ENCODE measurements at regions not wholly inside any gene's neighbourhood (a gene's known extent, or its start where the extent isn't known, plus 50 kb on each side); places are given as distances from the start of the nearest gene placed in this dataset.

DNA sequence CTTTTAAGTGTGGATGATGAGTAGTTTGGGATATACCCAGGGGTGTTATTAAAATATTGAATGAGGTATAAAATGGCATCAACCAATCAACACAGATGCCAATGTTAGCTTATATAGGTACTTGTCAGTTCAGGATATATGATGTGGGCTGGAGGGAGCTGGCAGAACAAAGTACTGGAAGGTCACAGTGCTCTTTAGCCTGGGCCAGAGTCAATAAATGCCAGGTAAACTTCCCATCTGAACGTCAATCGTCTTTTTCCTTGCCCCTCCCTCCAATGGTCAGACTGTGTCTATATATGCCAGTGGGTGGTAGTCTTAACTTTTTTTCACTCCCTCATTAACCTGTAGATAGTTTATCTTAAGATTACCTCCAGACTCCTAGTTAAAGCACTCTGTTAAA lies 140.8 kb upstream of the RBMS1 start:
- no peak for DNase-seq

DNA sequence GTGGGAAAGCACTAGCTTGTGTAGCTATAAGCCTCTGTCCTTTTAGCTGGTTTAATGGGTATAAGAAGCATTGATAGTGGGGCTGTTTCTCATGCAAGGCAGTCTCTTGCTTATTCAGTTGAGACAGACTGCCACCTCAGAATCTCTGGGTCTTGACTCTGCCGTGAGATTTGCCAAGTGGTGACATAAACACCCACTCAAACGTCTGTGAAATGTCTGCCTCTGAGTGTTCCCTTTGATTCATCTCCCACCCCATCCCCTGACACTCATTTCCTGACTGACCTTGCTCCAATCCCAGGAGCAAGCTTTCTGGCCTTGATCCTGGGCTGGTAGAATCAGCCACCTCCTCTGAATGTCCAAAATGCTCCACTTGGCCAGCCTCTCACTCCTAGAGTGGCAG lies 141.9 kb upstream of the RBMS1 start:
- DNase-seq: no peak

DNA sequence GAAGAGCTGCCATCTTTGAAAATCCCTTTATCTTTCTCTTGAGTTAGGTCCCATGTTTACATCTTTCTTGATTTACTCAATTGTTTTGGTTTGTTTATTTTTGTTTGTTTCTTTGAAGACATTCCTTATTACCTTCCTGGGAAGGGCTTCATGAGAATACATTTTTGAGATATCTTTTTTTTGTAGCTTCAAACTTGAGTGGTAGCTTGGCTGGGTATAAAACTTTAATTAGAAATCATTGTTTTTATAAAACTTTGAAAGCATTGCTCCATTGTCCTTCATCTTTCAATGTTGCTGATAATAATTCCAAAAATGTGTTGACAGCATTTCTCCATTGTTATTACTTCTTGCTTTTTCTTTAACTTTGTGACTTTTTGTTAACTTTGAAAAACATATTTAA lies 145.9 kb upstream of the RBMS1 start:
- no peak for DNase-seq

DNA sequence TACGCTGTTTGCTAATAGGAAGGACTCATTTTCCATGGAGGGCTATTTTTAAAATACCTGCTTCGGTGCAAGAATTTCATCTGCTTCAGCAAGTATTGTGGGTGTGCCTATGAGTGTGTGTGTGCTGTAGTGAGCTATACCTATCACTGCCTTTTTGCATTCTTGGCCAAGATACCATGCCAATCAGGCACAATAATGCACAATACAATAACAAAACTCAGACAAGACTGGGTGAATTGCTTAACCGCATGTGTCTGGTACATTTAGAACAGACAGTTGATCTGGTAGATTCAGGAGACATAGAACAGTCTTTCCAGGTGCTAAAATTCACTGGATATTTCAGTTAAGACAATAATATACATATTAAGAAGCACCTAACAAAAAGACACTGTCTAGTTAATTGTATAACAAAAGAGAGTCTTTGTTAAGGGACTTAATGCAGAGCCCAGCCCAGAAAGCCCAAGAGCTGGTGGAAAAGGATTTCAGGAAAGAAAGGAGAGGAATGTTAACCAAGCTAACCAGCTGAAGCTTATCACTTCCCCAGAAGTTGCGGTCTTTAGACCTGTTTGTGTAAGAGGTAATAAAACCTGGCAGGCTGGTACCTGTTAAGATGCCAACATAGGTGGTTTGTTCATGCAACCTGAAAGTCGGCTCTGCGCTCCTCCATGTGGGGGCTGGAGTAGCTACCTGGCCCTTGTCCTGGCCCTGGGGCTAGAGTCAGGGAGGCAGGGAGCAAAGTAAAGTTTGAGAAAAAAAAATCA lies 153.3 kb upstream of the RBMS1 start:
- DNase-seq: no peak

DNA sequence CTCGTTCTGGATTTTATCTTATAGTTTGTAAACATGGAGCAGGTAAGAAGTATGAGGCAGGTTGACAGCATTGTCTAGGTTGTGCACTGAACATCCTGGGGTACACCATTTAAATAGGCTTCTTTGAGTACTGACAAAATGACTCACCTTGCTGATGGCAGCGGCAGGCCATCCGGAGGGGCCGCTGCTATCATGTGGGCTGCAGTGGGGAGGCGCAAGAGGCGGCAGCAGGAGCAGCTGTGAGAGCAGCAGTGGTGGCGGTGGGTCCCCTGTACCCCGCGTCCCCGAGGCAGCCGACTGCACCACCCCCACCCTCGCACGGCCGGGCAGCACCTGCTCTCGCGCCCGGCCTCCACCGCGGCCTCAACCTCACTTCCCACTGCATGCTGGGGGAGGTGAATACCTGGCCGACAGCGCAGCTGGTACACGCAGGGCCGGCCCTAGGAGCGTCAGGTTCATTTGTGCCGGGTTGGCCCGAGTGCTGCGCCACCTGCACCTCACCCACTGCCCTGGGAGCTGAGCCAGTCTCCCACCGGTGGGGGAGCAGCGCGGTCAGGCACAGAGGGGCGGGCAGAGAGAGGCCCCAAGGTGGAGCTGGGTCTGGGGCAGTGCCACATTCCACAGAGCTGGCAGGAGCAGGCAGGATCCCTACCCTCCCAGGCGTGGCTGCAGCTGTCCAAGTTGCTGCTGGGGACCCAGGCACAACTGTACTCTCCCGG lies 154.5 kb upstream of the RBMS1 start:
- no peak for DNase-seq

DNA sequence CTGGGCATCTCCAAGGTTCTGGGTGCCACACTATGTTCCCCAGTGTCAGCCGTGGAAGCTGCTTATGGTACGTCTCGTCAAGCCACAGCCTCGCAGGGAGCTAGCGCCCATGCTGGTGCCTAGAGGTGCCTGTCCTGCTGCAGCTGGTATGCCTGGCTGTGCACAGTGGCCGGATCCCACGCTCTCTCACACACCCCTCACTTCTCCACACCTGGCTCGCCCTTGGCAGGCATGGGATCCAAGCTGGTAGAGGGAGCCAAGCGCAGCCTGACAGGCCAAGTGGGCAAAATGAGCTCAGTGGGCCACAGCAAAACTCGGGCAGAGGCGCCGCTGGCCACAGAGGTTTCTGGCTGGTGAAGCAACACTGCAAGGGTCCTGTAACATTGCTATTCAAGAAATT lies 156.1 kb upstream of the RBMS1 start:
- no peak for DNase-seq

DNA sequence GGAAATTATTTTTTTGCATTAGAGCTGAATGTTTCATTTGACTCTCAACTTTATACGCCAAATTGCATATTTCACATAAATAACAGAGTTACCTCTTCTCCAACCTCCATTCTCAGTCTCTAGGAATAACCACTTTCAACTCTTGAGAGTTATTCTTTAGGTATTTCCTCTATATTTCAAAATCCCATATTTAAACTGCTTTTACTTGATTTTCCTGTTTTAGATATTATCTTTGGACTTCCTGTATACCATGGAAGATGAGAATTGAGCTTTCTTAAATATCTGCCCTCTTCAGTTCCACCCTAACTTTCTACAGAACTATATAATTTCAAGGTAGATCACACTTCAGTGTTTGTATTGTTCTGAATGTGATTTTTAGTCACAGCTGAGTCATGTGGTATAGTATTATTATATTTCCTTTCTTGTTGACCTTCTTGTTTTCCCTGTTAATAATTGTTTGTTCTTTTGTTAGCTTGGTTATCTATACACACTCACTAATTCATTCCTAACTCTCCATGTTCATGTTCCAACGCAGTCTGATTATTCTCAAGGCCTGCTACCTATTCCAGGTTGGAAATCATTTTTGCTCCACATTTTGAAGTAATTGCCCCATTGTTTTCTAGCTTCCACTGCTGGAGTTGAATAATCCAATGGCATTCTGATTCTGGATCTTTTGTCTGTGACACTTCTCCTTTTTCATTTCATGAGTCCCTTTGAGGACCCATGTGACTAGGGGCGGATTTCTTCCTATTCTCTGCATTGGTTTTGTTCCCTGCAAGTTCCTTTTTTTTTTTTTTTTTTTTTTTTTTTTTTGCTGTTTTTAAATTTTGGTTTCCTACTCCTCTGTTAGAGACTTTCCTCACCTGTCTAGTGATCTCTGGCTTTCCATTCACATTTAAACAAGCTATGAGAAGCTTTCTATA lies 156.8 kb upstream of the RBMS1 start:
- no peak for DNase-seq

DNA sequence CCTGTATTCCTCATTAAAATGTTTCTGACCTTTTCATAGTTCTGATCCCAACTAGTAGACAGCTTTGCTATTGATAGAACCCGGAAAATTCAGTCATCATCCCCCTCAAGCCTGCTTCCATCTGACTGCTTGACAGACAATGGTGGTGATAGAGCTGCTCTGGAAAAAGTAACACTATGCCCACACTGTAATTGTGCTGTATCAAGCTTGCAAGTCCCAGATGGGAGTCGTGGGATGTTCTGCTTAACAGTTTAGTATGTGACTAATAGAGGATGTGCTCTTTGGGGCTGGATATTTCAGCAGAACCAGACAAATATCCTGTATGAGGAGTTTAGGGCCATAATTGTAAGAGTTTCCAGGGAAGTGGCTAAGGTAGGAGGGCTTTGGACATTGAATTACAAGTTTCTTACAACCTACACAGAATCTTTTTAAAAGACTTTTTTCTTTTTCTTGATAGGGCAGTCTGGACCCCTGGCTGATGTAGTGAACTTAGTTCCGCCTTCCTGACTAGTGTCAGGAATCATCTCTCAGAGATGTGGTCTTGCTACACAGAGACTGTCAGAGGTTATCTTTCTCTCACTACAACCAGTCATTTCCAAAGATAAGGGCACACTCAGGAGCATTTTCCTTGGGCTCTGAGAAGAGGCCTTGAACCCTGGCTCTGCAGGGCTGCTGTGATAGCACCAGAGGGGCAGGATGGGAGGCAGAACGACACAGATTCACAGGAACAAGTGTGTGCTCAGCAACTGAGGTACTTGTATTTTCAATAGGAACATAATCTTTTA lies 158.0 kb upstream of the RBMS1 start:
- DNase-seq: no peak

DNA sequence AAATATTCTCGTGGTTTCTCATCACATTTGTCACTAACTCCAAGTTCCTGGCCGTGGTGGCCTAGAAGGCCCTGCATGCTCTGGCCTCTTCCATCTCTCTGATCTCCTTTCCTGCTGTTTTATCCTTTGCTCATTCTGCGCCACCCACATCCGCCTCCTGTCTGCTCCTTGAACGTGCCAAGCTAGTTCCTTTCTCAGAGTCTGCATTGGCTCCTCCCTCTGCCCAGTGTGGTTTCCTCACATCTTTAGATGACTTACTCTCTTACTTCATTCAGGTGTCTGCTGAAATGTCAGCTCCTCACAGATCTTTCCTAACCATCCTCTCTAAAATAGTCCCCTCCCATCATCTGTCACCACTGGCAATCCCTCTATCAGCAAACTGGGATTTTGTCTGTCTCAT lies 158.6 kb upstream of the RBMS1 start:
- peak; percentile 70 for DNase-seq

DNA sequence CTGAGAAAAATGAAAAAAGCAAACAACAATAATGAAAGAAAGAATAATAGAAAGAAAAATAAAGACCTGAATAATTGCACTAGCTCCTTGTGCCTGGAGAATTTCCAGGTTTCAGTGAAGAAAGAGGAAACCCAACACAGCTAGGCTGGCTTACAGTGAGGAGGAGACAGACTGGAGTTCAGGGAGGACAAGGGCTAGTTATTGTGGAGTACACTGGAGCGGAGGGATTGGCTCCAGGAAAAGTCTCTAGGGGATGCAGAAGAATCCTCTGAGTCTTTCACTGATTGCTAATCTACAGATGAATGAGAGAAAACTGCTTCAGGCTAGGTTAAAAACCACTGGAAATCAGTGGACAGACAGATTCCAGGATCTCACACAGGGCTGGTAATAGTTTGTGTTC lies 163.6 kb upstream of the RBMS1 start:
- DNase-seq: no peak

DNA sequence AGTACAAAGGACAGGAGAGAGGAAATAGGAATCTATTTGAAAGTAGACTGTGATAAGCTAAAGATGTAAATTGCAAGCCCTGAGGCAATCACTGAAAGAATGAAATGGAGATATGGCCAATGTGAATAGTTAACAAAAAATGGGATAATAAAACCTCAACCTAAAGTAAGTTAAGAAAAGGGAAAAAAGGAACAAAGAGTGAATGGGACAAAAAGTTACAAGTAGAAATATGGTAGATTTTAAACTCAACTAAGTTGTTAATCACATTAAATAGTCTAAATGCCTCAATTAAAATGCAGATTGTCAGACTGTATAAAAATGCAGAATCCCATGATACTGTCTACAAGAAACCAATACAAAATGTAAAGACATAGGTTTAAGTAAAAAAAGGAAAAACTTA lies 165.2 kb upstream of the RBMS1 start:
- no peak for DNase-seq

DNA sequence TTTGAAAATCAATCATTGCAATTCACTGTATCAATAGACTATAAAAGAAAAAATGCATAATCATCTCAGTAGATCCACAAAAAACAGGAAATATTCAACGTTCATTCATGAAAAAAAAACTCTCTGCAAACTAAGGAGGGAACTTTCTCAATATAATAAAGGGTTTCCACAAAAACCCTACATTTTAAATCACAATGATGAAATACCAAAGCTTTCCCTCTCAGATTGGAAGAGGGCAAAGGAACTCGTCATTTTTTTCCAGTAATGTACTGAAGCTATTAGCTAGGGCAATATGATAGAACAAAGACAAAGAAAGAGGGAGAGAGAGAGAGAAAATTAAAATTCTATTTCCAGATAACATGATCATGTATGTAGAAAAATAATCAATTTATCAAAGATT lies 167.1 kb upstream of the RBMS1 start:
- no peak for DNase-seq

DNA sequence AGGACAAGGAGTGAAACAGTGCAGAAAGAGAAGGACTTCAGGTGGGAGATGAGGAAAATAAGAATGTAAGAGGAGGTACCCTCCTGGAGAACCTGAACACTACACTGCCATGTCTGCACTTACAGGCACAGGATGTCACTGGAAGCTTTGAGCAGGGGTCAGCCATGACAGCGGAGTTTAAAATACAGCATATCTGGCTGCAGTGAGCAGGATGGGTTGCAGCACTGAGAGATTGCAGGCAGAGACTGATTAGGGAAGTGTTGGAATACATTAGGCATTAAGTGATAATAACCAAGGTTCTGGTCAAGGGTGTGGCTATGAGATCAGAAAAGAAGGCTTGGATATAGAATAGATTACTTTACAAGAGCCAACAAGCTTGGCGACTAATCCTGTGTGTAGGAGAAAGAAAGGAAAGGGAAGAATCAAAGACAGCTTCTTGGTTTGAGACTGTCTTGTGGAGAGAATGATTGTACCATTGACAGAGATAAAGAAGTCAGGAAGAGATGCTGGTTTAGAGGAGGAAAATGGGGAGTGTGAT lies 171.1 kb upstream of the RBMS1 start:
- no peak for DNase-seq

DNA sequence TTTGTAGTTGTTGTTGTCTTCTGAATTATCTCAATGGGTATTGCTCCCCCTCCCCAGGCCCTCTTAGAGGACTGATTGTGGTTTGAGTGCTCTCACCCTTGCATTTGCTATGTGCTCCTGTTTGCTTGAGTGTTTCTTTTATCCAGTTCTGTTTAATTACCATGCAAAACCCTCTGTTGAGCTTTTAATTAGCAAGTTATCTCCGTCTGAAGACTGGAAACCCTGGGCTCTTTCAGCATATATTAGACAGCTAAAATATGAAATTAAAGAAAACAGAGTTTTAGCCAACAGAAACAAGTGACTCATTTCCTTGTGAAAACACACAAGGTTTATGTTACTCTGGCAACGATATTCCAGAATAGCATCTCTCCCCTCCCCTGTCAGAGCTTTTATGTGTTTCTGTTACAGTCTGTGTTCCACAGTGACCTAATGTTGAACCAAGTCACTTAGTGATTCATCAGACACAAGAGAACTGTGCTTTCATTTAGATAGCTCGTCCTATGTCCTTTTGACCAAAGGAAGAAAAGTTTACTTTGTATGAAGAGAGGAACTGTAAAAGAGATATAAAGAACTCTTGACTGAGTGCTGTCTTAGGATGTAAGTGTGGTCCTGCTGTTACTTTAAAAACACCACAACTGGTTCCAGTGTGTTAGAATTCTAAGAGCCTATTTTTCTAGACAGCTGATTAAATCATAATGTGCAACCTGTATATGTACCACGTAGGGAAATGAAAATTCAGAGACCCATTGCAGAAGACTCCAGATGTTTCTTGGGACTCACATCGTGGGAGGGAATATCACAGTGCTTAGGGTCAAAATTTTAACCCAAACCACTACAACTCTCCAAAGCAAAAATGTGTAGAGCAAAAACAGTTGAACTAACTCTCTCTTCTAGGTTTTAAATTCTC lies 172.8 kb upstream of the RBMS1 start:
- no peak for DNase-seq

DNA sequence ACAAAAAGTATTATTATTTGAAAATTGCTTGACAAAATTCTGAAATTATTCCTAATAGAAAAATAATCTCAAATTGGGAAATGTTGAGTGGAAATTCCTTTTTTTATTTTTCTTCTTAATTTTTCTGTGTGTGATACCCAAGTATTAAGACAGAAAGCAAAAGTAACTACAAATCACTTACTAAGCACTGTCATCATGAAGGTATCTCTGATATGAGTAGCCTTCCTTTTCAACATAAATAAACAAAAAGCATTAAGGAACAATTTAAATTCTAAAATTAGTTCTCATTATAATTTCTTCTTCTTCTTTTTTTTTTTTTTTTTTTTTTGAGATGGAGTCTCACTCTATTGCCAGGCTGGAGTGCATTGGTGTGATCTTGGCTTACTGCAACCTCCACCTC lies 174.2 kb upstream of the RBMS1 start:
- DNase-seq: no peak

DNA sequence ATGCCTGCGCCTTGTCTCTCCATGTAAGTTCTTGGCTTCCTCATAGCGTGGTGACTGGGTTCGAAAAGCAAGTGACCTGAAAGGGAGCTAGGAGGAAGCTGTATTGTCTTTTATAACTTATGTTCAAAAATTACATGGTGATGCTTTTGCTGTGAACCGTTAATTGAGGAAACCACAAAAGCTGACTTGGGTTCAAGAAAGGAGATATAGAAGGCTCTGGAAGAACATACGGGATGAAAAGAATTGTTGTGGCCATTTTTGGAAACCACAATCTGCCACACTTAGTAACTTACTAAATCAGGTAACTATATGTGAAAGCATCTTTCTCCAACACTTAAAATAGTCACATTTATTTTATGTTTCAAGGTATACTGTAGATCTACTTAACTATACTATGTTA lies 177.0 kb upstream of the RBMS1 start:
- DNase-seq: no peak

DNA sequence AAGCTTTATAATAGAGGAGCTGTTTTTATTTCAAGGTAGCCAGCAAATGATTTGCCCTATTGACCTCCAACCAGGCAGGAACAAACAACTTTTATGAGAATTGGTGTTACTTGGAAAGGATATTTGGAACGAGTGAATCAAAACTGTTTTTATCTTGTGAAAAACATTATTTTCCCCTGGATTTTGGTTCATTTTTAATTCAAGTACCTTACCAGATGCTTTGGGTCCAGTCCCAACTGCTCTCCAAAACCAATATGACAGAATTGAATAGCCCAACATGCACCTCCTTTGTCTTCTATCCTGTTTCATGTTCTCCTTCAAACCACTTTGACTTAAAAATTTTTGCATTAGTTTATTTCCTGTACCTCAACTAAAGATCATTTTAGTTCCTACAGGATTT lies 178.6 kb upstream of the RBMS1 start:
- DNase-seq: no peak

DNA sequence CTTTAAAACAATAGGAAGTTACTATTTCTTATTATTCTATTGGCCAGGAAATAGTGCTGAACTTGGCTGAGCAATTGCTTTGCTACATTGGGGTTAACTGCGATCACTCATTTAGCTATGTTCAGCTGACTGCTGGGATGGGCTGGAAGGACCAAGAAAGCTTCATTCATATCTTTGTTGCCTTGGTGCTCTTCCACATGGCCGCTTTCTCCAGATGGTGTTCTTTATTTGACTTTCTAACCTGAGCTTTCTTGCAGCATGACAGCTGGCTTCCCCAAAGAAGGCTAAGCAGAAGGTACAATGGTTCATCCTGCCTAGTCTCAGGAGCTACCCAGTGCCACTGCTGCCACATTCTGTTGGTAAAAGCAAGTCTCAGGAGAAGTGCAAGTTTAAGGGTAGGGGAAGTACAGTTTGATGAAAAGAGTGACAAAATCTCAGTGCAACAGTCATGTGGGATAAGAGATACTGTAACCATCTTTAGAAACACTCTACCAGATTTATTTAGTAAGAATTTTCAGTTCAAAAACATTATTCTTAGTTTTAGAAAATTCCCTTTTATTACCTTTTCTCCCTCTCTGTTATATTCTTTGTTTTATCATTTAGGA lies 180.6 kb upstream of the RBMS1 start:
- DNase-seq: no peak

DNA sequence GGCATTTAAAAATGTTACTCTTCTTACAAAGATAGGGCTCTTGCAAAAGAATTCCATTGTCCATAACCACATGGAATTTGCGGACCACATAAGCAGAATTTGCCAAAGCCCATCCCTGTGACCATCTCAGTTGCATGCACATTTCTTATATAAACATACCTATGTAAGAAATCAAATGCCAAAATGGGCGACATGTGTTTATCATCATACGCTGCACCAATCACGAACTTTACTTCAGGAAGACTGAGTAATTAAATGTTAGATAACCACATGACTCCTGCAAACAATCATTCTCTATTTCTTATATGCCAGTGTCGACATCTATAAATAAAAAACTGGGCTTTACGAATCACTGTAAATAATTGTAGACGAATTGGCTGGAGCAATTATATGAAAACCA lies 186.1 kb upstream of the RBMS1 start:
- DNase-seq: no peak

DNA sequence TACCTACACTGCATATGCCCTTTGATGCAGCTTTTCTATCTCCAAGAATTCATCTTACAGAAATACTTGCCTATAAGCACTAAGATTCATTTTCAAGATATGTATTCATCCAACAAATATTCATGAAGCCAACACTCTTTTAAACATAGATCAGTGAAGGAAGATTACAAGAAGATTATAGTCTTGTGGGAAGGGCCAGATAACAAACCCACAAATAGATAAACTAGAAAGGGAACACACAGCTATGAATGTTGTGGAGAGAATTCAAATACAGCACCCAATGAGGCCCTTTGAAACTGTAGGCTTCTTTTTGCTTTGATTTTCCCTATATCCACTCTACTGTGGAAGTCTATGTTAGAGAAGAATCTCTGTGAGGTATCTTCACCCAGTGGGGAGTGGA lies 186.7 kb upstream of the RBMS1 start:
- DNase-seq: no peak

DNA sequence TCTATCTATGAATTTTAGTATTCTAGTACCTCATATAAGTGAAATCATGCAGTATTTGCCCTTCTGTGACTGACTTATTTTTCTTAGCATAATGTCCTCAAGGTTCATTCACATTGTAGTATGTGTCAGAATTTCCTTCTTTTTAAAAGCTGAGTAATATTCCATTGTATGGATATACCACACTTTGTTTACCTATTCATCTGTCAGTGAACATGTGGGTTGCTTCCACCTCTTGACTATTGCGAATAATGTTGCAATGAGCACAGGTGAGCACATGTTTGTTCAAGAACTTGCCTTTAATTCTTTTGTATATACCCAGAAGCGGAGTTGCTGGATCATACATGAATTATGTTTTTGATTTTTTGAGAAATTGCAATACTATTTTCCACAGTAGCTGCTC lies 187.4 kb upstream of the RBMS1 start:
- DNase-seq: no peak
